NCI-H1105 (cell line): ENCODE measurements at regions not wholly inside any gene's neighbourhood (a gene's known extent, or its start where the extent isn't known, plus 50 kb on each side); places are given as distances from the start of the nearest gene placed in this dataset.

Experiments used
- DNase-seq: peaks from one replicate; lab custom pipeline; 2025; lab: John Stamatoyannopoulos, UW

GRCh38 chr6:56714273-56714672 lies 71.6 kb upstream of the DST start:
- DNase-seq: no peak

DNA sequence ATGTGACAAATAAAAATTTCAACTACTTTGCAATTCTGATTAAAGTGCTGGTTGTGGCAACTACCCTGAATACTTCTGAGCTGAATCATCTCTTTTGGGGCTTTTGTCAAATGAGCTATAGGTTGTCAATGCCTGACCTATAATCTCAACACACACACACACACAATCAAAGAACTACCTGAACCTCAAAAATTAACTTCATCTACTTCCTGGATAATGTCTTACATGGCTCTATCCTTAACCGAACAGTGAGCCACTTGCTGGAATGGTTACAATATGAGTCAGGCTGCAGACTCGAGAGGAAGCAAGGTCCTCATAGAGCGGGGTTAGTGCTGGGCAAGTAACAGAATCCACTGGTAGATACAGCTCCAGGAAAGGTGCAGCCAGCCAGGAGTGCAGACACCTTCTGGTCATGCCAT lies 70.6 kb upstream of the DST start:
- DNase-seq: no peak

DNA sequence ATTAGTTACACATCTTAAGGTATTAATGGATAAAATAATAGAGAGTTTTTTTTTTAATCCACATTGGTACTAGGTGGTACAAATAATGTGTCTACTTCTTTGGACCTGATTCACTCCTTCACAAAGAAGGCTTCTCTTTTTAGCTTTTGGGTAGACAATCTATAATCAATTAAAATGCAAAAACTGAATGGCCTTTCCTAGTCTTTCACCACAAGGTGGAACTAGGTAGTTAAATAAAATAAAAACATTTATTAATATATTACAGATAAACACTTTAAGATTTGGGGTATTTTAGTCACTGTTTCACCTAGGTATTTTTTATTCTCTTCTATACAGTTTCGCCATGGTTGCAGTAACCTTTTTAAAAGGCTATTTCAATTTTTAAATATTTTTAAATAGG lies 68.3 kb upstream of the DST start:
- DNase-seq: no peak

GRCh38 chr6:56709650-56710049 lies 67.0 kb upstream of the DST start:
- no peak for DNase-seq

DNA sequence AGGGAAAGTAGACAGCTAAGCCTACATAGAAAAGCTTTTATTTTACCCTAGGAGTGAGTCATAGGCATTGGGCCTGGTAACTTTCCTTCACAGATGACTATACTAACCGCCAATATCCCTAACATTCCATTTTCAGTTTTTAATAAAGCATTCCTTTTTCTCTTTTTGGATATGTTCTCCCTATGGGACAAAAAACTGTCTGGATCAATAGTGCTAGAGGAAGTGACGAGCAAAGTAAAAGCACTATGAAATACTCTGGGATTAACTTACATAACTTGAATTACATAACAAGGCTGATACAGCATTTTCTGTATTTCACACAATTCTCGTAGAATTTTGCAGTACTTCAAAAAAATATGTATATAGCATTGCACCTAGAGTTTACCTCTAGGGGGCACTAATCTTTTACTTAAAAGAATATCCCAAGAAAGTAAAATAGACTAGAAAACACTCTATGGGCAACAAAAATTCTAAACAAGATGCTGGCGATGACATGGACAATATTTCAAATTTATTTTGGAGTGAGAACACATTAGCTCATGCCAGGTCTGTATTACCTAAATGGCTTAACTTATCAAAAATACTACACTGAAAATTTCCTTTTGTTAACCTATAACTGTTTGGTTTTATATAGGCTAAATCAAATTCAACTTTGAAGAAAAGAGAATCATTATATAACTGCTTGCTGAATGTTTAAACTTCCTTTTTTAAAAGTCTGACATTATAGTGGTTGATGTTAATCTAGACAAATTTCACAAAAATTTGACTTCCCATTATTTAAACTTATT lies 66.3 kb upstream of the DST start:
- peak; percentile 60 for DNase-seq

- DNase-seq: no peak
Observed at GRCh38 chr6:56706981-56707726, 64.5 kb upstream of the DST start.

DNA sequence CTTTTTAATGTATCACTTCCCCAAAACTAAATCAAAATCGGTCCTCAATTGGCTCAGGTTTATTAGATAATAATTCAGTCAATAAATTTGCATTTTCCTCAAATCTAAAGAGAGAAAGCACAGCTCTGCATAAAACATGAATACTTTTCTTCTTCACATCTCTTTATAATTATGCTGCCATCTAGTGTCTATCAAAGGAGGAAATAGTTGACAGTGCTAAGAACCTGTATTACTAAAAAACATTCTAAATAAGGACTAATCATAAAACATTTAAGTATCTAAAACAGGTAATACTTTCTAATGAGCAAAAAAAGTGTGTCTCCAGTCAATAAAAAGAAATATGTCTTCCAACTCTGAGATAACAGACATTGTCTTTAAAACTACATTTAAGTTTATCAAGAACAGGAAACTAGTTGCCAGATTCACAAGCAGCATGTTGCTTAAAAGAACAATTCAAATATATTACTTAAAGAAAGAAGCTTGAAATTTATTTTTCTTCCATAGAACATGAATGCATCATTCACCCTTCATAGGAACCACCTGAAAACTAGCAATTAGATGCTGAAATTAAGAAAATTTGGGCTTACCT lies 56.5 kb upstream of the DST start:
- peak; percentile 12 for DNase-seq

GRCh38 chr6:56695702-56696101 lies 53.0 kb upstream of the DST start:
- DNase-seq: no peak

- no peak for DNase-seq
Observed at GRCh38 chr6:56694002-56694401, 51.3 kb upstream of the DST start.

DNA sequence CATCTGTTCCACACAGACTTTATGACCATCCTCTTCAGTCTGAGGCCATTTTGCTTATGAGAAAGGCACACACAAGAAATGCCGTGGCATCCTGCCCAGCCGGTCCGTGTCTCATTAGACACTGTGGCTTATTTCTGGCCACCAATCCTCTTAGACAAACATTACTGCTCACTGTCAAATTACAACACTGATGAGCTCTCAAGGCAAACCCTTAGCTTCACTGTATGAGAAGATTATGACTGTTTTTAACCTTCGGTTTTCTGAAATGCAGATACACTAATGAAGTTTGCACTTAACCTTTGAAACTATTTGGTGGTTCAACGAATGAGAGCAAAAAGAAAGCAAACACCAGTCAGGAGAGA lies 50.5 kb upstream of the DST start:
- DNase-seq: peak; percentile 62

DNA sequence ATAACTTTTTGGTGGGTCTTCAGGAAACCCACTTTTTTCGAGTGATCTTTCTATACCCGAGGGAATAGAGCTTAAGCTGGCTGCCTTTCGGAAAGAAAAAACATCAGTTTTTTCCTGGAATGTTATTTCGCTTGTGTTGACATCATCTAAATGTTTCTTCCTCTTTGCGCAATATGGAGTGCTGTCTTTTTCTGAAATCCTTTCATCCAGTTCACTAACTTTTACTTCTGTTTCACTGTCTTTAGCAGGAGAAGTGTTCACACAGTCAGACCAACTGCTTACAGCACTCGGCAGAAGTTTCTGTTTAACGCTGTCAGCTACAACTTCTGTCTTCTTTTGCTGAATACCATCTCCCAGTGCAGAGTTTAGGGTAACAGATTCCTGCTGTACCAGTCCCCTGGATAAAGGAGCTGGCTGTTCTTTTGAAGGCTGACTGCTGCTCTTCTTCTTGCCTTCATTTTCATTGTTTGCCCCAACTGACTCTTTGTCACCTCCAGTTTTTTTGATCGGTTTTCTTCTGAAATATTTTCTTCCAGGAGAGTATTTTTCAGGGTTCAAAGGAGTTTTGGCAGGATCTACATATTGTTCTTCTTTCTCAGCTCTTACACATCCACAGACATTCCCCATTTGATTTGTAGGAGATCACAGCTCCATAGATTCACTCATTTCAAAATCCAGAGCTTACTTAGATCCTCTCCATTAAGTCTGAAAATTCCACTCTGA lies 50.0 kb upstream of the DST start:
- no peak for DNase-seq
